GM12891 (cell line): ENCODE measurements at regions not wholly inside any gene's neighbourhood (a gene's known extent, or its start where the extent isn't known, plus 50 kb on each side); places are given as distances from the start of the nearest gene placed in this dataset.

Source experiments
- POLR2A ChIP-seq: IDR thresholded peaks from 2 replicates; pipeline ENCODE4 v1.6.1; 2011; ENCODE audit warnings: low read depth, low read length, control low read depth
- POLR2AphosphoS5 ChIP-seq: IDR thresholded peaks from 2 replicates; pipeline ENCODE4 v1.6.1; 2011; ENCODE audit warnings: low read depth, low read length, control low read depth
- SPI1 ChIP-seq: IDR thresholded peaks from 2 replicates; pipeline ENCODE4 v1.6.1; 2011; ENCODE audit warnings: low read depth, low read length, control low read depth
- TAF1 ChIP-seq: IDR thresholded peaks from 2 replicates; pipeline ENCODE4 v1.6.1; 2011; ENCODE audit warnings: low read depth, low read length, control low read depth

GRCh38 chr2:4174796-4175195, 471.4 kb downstream of the DCDC2C start:
- TF ChIP-seq POLR2A = no peak
- no peak for TF ChIP-seq POLR2AphosphoS5
- no peak for TF ChIP-seq TAF1
- TF ChIP-seq SPI1 = no peak
